LNCaP clone FGC (cell line): ENCODE measurements at regions not wholly inside any gene's neighbourhood (a gene's known extent, or its start where the extent isn't known, plus 50 kb on each side); places are given as distances from the start of the nearest gene placed in this dataset.
A peak's percentile ranks its signal among the peaks of the same experiment; 100 is the strongest.

Source experiments
- DNase-seq: peaks from one replicate; pipeline ENCODE4 v3.0.0-alpha.2; 2011; ENCODE audit warnings: low read depth
- H3K4me3 ChIP-seq: 2 replicates; pipeline ENCODE4 v1.5.1; 2011; ENCODE audit warnings: mild to moderate bottlenecking, low read depth, low read length, control low read depth
- TF ChIP-seq, protein P1 (sequence below): IDR thresholded peaks from 2 replicates; pipeline ENCODE4 v1.5.1; 2012; ENCODE audit warnings: mild to moderate bottlenecking; ENCODE audit not compliant: control insufficient read depth, insufficient read depth; ENCODE audit errors: extremely low read depth

DNA sequence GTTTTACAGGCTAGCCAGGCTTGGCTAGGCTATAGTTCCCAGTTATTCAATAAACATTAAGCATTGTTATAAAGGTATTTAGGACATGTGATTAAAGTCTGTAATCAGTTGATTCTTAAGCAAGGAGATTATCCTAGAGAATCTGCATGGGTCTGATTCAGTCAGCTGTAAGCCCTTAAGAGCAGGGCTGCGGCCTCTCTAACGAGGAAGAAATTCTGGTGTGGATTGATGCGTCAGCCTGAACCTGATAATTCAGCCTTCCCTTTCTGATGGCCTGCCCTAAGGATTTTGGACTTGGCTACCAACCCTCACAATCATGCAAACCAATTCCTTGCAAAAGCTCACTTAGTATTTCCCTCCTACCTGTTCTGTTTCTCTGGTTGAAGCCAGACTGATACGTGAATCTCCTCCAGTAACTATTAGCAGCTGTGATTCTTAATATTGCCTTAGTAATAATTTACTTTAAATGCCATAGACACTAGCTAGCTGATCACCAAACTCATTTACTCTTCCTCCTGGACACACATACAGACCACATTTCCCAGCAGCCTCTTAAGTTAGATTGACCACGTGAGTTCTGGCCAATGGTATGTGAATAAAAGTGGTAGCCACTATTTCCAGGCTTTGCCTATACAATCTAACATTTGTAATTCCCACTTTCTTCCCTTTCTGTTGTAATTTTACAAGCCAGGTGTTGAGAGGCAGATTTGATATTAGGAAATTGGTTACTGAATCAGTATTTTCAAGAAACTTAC lies 678.0 kb upstream of the INTU start:
- TF ChIP-seq, protein P1, sequence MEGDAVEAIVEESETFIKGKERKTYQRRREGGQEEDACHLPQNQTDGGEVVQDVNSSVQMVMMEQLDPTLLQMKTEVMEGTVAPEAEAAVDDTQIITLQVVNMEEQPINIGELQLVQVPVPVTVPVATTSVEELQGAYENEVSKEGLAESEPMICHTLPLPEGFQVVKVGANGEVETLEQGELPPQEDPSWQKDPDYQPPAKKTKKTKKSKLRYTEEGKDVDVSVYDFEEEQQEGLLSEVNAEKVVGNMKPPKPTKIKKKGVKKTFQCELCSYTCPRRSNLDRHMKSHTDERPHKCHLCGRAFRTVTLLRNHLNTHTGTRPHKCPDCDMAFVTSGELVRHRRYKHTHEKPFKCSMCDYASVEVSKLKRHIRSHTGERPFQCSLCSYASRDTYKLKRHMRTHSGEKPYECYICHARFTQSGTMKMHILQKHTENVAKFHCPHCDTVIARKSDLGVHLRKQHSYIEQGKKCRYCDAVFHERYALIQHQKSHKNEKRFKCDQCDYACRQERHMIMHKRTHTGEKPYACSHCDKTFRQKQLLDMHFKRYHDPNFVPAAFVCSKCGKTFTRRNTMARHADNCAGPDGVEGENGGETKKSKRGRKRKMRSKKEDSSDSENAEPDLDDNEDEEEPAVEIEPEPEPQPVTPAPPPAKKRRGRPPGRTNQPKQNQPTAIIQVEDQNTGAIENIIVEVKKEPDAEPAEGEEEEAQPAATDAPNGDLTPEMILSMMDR = no peak
- no peak overlapping the region for H3K4me3 ChIP-seq

DNA sequence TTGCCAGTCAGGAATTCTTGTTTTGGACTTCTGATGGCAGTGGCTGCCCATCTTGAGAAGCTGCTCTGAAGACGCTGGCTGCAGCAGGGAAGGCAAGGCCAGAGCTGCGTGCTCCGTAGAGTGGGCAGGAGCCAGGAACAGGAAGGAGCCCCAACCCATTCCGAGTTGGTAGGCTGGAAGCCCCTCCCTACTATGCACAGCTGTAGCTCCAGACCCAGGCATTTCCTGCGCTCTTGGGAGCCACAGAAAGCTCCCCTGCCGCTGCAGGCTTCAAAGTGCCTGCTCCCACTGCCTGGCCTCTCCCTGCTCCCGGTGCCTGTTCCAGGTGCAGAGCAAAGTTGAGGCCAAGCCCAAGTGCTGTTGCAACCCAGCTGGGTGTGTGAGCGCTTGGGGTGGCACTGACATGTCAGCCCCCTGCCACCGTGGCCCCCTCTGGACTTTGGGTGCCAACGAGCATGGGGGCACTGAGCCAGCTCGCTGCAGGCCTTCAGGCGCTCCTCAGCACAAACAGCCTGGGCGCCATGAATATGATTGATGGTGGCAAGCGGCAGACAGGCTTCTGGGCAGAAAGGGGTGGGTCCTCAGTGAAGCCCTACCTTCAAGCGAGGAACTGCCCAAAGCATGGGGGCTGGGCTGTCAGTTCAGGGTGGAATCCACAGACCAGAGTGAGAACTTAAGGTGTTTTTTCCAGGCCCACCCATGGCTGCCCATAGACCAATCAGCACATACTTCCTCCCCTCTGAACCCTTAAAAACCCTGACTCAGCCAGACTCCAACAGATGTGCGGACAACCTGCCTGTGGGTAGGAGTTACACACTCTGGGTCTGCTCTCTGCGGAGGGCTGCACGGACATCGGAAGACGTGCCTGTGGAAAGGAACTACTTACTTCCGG lies 677.2 kb upstream of the INTU start:
- H3K4me3 ChIP-seq = no peak overlapping the region
- TF ChIP-seq, protein P1 = no peak
- no peak for DNase-seq

More for the DNA sequence above, 678.0 kb upstream of the INTU start:
- no peak for DNase-seq

DNA sequence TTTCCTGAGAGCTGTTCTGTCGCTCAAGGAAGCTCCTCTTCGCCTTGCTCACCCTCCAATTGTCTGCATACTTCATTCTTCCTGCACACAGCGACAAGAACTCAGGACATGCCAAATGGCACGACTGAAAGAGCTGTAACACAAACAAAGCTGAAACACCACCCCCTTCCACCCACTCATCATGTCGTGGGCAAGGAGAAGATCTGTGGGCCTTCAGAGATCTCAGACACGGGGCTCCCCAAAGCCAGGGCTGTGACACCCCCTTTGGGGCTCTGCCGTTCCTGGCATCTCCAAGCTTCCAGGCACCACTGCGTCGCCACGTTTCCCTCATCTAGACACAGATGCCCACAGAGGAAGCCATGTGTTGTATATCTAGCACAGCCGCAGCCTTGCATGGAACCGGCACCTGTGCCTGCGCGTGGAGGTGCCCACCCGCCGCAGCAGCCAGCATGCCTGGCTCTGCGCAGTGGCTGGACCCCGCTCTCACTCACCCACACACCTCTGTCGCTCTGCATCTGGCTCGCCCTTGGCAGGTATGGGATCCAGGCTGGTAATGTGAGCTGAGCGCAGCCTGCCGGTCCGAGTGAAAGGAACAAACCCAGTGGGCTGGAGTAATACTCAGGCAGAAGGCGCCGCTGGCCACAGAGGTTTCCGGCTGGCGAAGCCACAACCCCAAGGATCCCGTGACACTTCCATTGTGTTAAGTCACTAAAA lies 676.4 kb upstream of the INTU start:
- TF ChIP-seq, protein P1 = no peak
- DNase-seq = no peak
- no peak overlapping the region for H3K4me3 ChIP-seq

DNA sequence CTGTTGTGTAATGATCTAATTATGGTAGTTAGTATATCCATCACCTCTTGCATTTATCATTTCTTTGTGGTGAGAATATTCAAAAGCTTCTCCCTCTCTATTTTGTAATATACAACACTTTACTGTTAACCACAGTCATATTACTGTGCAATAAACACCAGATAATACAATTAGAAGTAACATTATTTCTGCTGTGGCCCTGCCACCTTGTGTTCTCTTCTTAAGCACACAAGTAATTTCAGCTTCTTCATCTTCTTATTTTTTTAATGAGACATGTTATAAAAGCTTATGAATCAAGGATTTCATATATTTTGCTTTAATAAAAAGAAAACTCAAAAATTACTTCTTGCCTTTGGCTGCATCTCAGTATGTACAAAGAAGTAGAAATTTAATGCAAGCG lies 675.2 kb upstream of the INTU start:
- TF ChIP-seq, protein P1 = peak; percentile 45
- H3K4me3 ChIP-seq = no peak overlapping the region
- no peak for DNase-seq

DNA sequence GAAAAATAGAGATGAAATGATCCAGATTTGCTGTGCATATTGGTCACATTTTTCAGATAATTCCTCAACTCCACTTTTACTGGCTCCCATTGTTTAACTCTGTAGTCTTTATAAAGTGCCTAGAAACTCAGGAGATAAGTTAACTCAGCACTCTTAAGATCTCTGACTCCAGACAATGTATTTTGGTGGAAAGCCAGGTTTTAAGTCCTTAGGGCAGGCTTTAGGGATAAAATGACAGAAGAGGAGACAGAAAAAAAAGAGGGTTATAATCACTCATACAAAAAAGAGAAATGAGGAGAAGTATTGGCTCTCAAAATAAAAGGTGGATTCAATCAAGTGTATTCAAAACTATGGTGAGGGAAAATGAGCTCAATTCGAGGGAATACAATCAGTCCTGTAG lies 674.8 kb upstream of the INTU start:
- TF ChIP-seq, protein P1 = no peak
- no peak for DNase-seq
- H3K4me3 ChIP-seq = no peak overlapping the region

DNA sequence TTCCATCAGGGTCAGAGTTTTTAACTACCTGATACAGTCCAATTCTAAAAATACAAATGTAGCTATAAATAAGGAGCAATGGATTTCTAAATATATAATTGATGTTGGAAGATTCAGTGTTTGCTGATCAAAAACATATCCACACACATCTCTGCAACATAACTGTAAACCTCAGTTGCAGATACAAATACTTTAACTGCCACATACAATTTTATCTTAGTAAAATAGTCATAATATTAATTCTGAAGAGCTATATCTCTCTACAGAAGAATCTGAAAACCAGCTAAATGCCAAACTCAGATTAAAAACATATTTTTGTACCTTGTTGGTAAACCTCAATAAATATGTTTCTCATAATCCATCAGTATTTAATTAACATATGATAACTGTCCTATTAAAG lies 674.3 kb upstream of the INTU start:
- TF ChIP-seq, protein P1 = no peak
- H3K4me3 ChIP-seq = no peak overlapping the region
- DNase-seq = no peak
